ENCODE measurements at regions not wholly inside any gene's neighbourhood (a gene's known extent, or its start where the extent isn't known, plus 50 kb on each side); places are given as distances from the start of the nearest gene placed in this dataset.

- H3K4me1 Mint-ChIP-seq (ENCODE audit: low read depth) = no peaks in the 10 kb centered on the region
- TF ChIP-seq CTCF (IDR thresholded peaks at IDR 0.05) = no peak
- DNase-seq = no peak
- H3K4me3 Mint-ChIP-seq = no peak overlapping the region
- no peaks in the 10 kb centered on the region for H3K36me3 Mint-ChIP-seq (ENCODE audit: low read depth)
- no peak overlapping the region for H3K27ac Mint-ChIP-seq
- H3K27me3 Mint-ChIP-seq (ENCODE audit: insufficient read depth) = no peaks in the 10 kb centered on the region
- peaks cover 21% of the 10 kb centered on the region for H3K9me3 Mint-ChIP-seq
These were observed 362.5 kb downstream of the VPS13C start for GRCh38 chr15:61697796-61698195.

- TF ChIP-seq CTCF (IDR thresholded peaks at IDR 0.05) = no peak
- Mint-ChIP-seq H3K4me3 (no peak overlapping the region), H3K27ac (no peak overlapping the region), H3K4me1 (ENCODE audit: low read depth) (no peaks in the 10 kb centered on the region), H3K27me3 (ENCODE audit: insufficient read depth) (no peaks in the 10 kb centered on the region; the same call in 1 of the 2 replicates), H3K9me3 (peaks cover 67% of the 10 kb centered on the region), H3K36me3 (ENCODE audit: low read depth) (no peaks in the 10 kb centered on the region)
- no peak for DNase-seq
These were observed 371.2 kb downstream of the VPS13C start for GRCh38 chr15:61689067-61689466.

- Mint-ChIP-seq H3K36me3 (ENCODE audit: low read depth) (no peaks in the 10 kb centered on the region), H3K27me3 (ENCODE audit: insufficient read depth) (no peaks in the 10 kb centered on the region; the same call in 1 of the 2 replicates), H3K9me3 (peaks cover 79% of the 10 kb centered on the region), H3K27ac (no peak overlapping the region), H3K4me3 (no peak overlapping the region), H3K4me1 (ENCODE audit: low read depth) (no peaks in the 10 kb centered on the region)
- no peak for DNase-seq
- no peak for TF ChIP-seq CTCF (IDR thresholded peaks at IDR 0.05)
These were observed 372.6 kb downstream of the VPS13C start for GRCh38 chr15:61687651-61688050.

- H3K4me1 Mint-ChIP-seq (ENCODE audit: low read depth) = no peaks in the 10 kb centered on the region
- no peak overlapping the region for H3K27ac Mint-ChIP-seq
- DNase-seq = no peak
- no peak for TF ChIP-seq CTCF (IDR thresholded peaks at IDR 0.05)
- H3K36me3 Mint-ChIP-seq (ENCODE audit: low read depth) = no peaks in the 10 kb centered on the region
- no peak overlapping the region for H3K4me3 Mint-ChIP-seq
- H3K9me3 Mint-ChIP-seq = peaks cover 78% of the 10 kb centered on the region
- no peaks in the 10 kb centered on the region; the same call in 1 of the 2 replicates for H3K27me3 Mint-ChIP-seq (ENCODE audit: insufficient read depth)
These were observed 373.1 kb downstream of the VPS13C start for GRCh38 chr15:61687124-61687523.

GRCh38 chr15:61685971-61686370 lies 374.3 kb downstream of the VPS13C start:
- no peak for TF ChIP-seq CTCF (IDR thresholded peaks at IDR 0.05)
- no peaks in the 10 kb centered on the region for H3K27me3 Mint-ChIP-seq (ENCODE audit: insufficient read depth)
- H3K9me3 Mint-ChIP-seq = peaks cover 81% of the 10 kb centered on the region
- no peak overlapping the region for H3K27ac Mint-ChIP-seq
- no peak overlapping the region for H3K4me3 Mint-ChIP-seq
- DNase-seq = no peak
- peaks cover 1% of the 10 kb centered on the region; the same call in 1 of the 2 replicates for H3K36me3 Mint-ChIP-seq (ENCODE audit: low read depth)
- no peaks in the 10 kb centered on the region for H3K4me1 Mint-ChIP-seq (ENCODE audit: low read depth)

GRCh38 chr15:61685534-61685933 lies 374.7 kb downstream of the VPS13C start:
- Mint-ChIP-seq H3K36me3 (ENCODE audit: low read depth) (peaks cover 5% of the 10 kb centered on the region; the same call in 1 of the 2 replicates), H3K4me1 (ENCODE audit: low read depth) (no peaks in the 10 kb centered on the region), H3K27me3 (ENCODE audit: insufficient read depth) (no peaks in the 10 kb centered on the region), H3K27ac (no peak overlapping the region), H3K9me3 (peaks cover 80% of the 10 kb centered on the region), H3K4me3 (no peak overlapping the region)
- TF ChIP-seq CTCF (IDR thresholded peaks at IDR 0.05) = no peak
- DNase-seq = no peak

Measured in HFFc6 (cell line).